Spleen (tissue), 11 donors: ENCODE measurements at regions not wholly inside any gene's neighbourhood (a gene's known extent, or its start where the extent isn't known, plus 50 kb on each side); places are given as distances from the start of the nearest gene placed in this dataset.

Source experiments
- DNase-seq: peaks from one replicate; pipeline ENCODE4 v3.0.0-alpha.2; 2020
- H3K27ac ChIP-seq, 8 donors: fragments of 200-600 bp; sonication (generic) in 7 of 8; 1 replicate in 4 of 8; 2 replicates in 4 of 8; pipeline versions ENCODE4 v1.5.0 to v1.8.0; 2016 to 2021; ENCODE audit warnings: inconsistent platforms in 4 of 8, mild to moderate bottlenecking in 4 of 8, moderate library complexity in 1 of 8
- H3K27me3 ChIP-seq, 7 donors: fragments of 200-600 bp; sonication (generic) in 6 of 7; replicated peaks in 1 of 7; 1 replicate in 4 of 7; 2 replicates in 3 of 7; pipeline versions ENCODE4 v1.5.0 to v1.8.0; 2016 to 2021; ENCODE audit warnings: inconsistent platforms in 3 of 7, mild to moderate bottlenecking in 1 of 7
- H3K36me3 ChIP-seq, 6 donors: fragments of 200-600 bp; sonication (generic) in 5 of 6; 1 replicate in 4 of 6; 2 replicates in 2 of 6; pipeline versions ENCODE4 v1.5.0 to v1.8.0; 2016 to 2021; ENCODE audit warnings: inconsistent platforms in 2 of 6
- H3K4me1 ChIP-seq, 6 donors: fragments of 200-600 bp; sonication (generic) in 5 of 6; 1 replicate in 3 of 6; 2 replicates in 3 of 6; pipeline versions ENCODE4 v1.5.0 to v1.8.0; 2016 to 2021; ENCODE audit warnings: inconsistent platforms in 3 of 6
- H3K4me3 ChIP-seq, 8 donors: fragments of 200-600 bp; sonication (generic) in 7 of 8; 1 replicate in 4 of 8; 2 replicates in 4 of 8; pipeline versions ENCODE4 v1.5.0 to v1.8.0; 2016 to 2021; ENCODE audit warnings: inconsistent platforms in 4 of 8, mild to moderate bottlenecking in 4 of 8, moderate library complexity in 2 of 8
- H3K9me3 ChIP-seq, 8 donors: fragments of 200-600 bp; sonication (generic) in 7 of 8; 1 replicate in 4 of 8; 2 replicates in 4 of 8; pipeline versions ENCODE4 v1.5.0 to v1.8.0; 2016 to 2021; ENCODE audit warnings: inconsistent platforms in 4 of 8
- POLR2A ChIP-seq, 3 donors: fragments of 450-650 bp; IDR thresholded peaks; one replicate each; pipeline ENCODE4 v1.5.1; 2017; ENCODE audit warnings: antibody characterized with exemption in 3 of 3, mild to moderate bottlenecking in 1 of 3
- POLR2AphosphoS5 ChIP-seq, 3 donors: sonication (generic); formaldehyde crosslinking; IDR thresholded peaks; one replicate each; pipeline ENCODE4 v1.5.1; 2017; ENCODE audit warnings: antibody characterized with exemption in 3 of 3
- WGBS, 5 donors: extraction: QIAGEN DNeasy Blood & Tissue Kit in 3 of 5; methylation state at CpG; one replicate each; pipeline versions ENCODE4 v1.1.5 to v1.1.7; 2013 to 2018; 5-methylcytosine and 5-hydroxymethylcytosine counted together
- intact Hi-C: fragments of 100-400 bp; cut with DNase I; formaldehyde crosslinking; loops from one replicate; pipeline ENCODE4 v1.15.0; 2023; ENCODE audit warnings: low total_unique reads
- TF ChIP-seq, protein P1 (sequence below), 11 experiments: fragments of 200-600 bp in 7 of 11; fragments of 450-650 bp in 4 of 11; sonication (generic) in 4 of 11; IDR thresholded peaks in 8 of 11; conservative IDR thresholded peaks in 3 of 11; 1 replicate in 7 of 11; 2 replicates in 4 of 11; pipeline versions ENCODE4 v1.4.0 to v1.8.0; 2016 to 2021; ENCODE audit warnings: antibody characterized with exemption in 11 of 11, inconsistent platforms in 4 of 11, mild to moderate bottlenecking in 1 of 11
- donor health status: healthy with polysubstance abuse.
- donor health status: DM: no; HTN: no; CAD: no; lungs with moderate emphysema.
- donor health status: DM: no; HTN: no; CAD: no.
- donor health status: Bipolar disorder and iron deficiency.
- donor health status: healthy.
- donor health status: DM: no; HTN: no; CAD: no.
- donor health status: DM: yes; HTN: yes; CAD: no.

- Histone ChIP-seq H3K4me1 (peaks cover 0 to 5% (median 0%) of the 10 kb centered on the region in 6 donors), H3K9me3 (peaks cover 0 to 25% (median 13%) of the 10 kb centered on the region in 8 donors), H3K27ac (no peak overlapping the region), H3K27me3 (no peaks in the 10 kb centered on the region), H3K4me3 (no peak overlapping the region), H3K36me3 (no peaks in the 10 kb centered on the region)
- WGBS, 5 donors, result 74 to 82% (median 75%) methylated on average over 2 of the region's 2 CpGs
- intact Hi-C loops, result no loop called here
- no peak for TF ChIP-seq POLR2AphosphoS5 (IDR thresholded peaks at IDR 0.05)
- TF ChIP-seq, protein P1, sequence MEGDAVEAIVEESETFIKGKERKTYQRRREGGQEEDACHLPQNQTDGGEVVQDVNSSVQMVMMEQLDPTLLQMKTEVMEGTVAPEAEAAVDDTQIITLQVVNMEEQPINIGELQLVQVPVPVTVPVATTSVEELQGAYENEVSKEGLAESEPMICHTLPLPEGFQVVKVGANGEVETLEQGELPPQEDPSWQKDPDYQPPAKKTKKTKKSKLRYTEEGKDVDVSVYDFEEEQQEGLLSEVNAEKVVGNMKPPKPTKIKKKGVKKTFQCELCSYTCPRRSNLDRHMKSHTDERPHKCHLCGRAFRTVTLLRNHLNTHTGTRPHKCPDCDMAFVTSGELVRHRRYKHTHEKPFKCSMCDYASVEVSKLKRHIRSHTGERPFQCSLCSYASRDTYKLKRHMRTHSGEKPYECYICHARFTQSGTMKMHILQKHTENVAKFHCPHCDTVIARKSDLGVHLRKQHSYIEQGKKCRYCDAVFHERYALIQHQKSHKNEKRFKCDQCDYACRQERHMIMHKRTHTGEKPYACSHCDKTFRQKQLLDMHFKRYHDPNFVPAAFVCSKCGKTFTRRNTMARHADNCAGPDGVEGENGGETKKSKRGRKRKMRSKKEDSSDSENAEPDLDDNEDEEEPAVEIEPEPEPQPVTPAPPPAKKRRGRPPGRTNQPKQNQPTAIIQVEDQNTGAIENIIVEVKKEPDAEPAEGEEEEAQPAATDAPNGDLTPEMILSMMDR (IDR thresholded peaks at IDR 0.05 in 8 of 11, conservative IDR thresholded peaks at IDR 0.05 in 3 of 11), result no peak
- TF ChIP-seq POLR2A (IDR thresholded peaks at IDR 0.05), result no peak
- DNase-seq, result no peak
Observed at GRCh38 chr1:60431593-60431992, 358.0 kb upstream of the C1orf87 start.

GRCh38 chr1:60430375-60430774, 356.8 kb upstream of the C1orf87 start:
- H3K9me3 ChIP-seq, result peaks cover 0 to 25% (median 13%) of the 10 kb centered on the region in 8 donors
- H3K4me3 ChIP-seq, result no peak overlapping the region
- H3K27me3 ChIP-seq, result no peaks in the 10 kb centered on the region
- intact Hi-C loops, result no loop called here
- 71 to 87% (median 82%) methylated on average over 2 of the region's 2 CpGs for WGBS, 5 donors
- no peaks in the 10 kb centered on the region for H3K4me1 ChIP-seq
- DNase-seq, result no peak
- TF ChIP-seq POLR2A (IDR thresholded peaks at IDR 0.05), result no peak
- H3K27ac ChIP-seq, result no peak overlapping the region
- H3K36me3 ChIP-seq, result no peaks in the 10 kb centered on the region

DNA sequence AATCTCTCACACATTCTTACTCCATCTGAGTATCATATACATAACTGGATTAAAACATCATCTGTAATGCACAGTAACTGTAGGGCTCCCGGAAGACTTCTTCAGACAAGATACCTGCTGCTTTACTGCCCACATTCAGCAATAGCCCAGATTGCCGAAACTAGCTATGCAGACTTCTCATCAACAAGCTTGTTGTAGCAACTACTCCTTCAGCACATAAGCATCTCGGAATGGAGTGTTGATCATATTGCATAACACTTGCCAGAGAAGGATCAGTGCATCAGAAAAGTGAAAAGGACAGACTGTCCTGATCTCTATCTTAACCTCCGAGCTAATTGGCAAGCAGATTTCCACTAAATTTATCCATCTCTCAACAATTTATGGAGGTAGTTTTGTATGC, 354.6 kb upstream of the C1orf87 start:
- TF ChIP-seq, protein P1 (IDR thresholded peaks at IDR 0.05 in 8 of 11, conservative IDR thresholded peaks at IDR 0.05 in 3 of 11), result no peak
- TF ChIP-seq POLR2AphosphoS5 (IDR thresholded peaks at IDR 0.05) (peak in 1 of 3 donors; percentile 35), POLR2A (IDR thresholded peaks at IDR 0.05) (no peak)
- intact Hi-C loops, result no loop called here
- WGBS, 5 donors, result 79 to 89% (median 83%) methylated on average over 4 of the region's 4 CpGs
- Histone ChIP-seq H3K9me3 (peaks cover 0 to 8% (median 0%) of the 10 kb centered on the region in 8 donors), H3K27ac (peak overlapping the region in 4 of 8 donors; percentile 21 to 63 (median 50)), H3K36me3 (no peaks in the 10 kb centered on the region), H3K4me1 (peaks cover 0 to 12% (median 0%) of the 10 kb centered on the region in 6 donors), H3K27me3 (no peaks in the 10 kb centered on the region), H3K4me3 (no peak overlapping the region)
- DNase-seq, result no peak

DNA sequence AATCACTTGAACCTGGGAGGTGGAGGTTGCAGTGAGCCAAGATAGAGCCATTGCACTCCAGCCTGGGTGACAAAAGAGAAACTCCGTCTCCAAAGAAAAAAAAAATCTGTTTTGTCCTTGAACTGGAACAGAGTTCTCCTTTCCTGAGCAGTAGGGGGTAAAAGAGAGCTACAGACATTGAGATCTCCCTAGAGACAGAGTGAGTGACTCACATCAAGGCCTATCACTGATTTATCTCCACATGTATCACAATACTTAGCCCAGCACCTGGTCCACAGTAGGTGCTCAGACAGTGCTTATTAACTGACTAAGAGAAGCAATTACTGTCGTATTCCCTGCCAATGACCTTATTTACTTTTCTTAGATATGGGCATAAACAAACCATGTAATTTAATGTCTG, 354.1 kb upstream of the C1orf87 start:
- TF ChIP-seq POLR2A (IDR thresholded peaks at IDR 0.05) (no peak), POLR2AphosphoS5 (IDR thresholded peaks at IDR 0.05) (no peak)
- TF ChIP-seq, protein P1 (IDR thresholded peaks at IDR 0.05 in 8 of 11, conservative IDR thresholded peaks at IDR 0.05 in 3 of 11), result no peak
- no peak for DNase-seq
- H3K9me3 ChIP-seq, result peaks cover 0 to 6% (median 0%) of the 10 kb centered on the region in 8 donors
- no peaks in the 10 kb centered on the region for H3K36me3 ChIP-seq
- H3K4me3 ChIP-seq, result no peak overlapping the region
- peak overlapping the region in 4 of 8 donors; percentile 21 to 63 (median 50) for H3K27ac ChIP-seq
- 76 to 89% (median 81%) methylated on average over 2 of the region's 2 CpGs for WGBS, 5 donors
- intact Hi-C loops, result no loop called here
- H3K4me1 ChIP-seq, result peaks cover 0 to 15% (median 0%) of the 10 kb centered on the region in 6 donors
- H3K27me3 ChIP-seq, result no peaks in the 10 kb centered on the region

GRCh38 chr1:60427194-60427593, 353.6 kb upstream of the C1orf87 start:
- Histone ChIP-seq H3K27me3 (no peaks in the 10 kb centered on the region), H3K36me3 (no peaks in the 10 kb centered on the region), H3K4me3 (no peak overlapping the region), H3K9me3 (peaks cover 0 to 8% (median 1%) of the 10 kb centered on the region in 8 donors), H3K27ac (peak overlapping the region in 3 of 8 donors; percentile 37 to 63 (median 63)), H3K4me1 (peaks cover 0 to 15% (median 0%) of the 10 kb centered on the region in 6 donors)
- intact Hi-C loops, result no loop called here
- TF ChIP-seq POLR2A (IDR thresholded peaks at IDR 0.05), result no peak
- TF ChIP-seq POLR2AphosphoS5 (IDR thresholded peaks at IDR 0.05), result no peak
- TF ChIP-seq, protein P1 (IDR thresholded peaks at IDR 0.05 in 8 of 11, conservative IDR thresholded peaks at IDR 0.05 in 3 of 11), result no peak
- 77 to 90% (median 86%) methylated on average over 4 of the region's 4 CpGs for WGBS, 5 donors
- DNase-seq, result no peak
